WI38 (cell line): ENCODE measurements at regions not wholly inside any gene's neighbourhood (a gene's known extent, or its start where the extent isn't known, plus 50 kb on each side); places are given as distances from the start of the nearest gene placed in this dataset.

Experiments
- H3K4me3 ChIP-seq: 2 replicates; pipeline ENCODE4 v1.5.1; 2011; ENCODE audit warnings: low read depth, mild to moderate bottlenecking, control low read depth, low read length
- CTCF ChIP-seq: IDR thresholded peaks from 2 replicates; pipeline ENCODE4 v1.5.1; 2012; ENCODE audit warnings: low read depth, mild to moderate bottlenecking, control low read depth, low read length

GRCh38 chr1:182292193-182292741 is 99.3 kb downstream of the GLUL start:
- H3K4me3 ChIP-seq: no peak overlapping the region
- no peak for TF ChIP-seq CTCF

DNA sequence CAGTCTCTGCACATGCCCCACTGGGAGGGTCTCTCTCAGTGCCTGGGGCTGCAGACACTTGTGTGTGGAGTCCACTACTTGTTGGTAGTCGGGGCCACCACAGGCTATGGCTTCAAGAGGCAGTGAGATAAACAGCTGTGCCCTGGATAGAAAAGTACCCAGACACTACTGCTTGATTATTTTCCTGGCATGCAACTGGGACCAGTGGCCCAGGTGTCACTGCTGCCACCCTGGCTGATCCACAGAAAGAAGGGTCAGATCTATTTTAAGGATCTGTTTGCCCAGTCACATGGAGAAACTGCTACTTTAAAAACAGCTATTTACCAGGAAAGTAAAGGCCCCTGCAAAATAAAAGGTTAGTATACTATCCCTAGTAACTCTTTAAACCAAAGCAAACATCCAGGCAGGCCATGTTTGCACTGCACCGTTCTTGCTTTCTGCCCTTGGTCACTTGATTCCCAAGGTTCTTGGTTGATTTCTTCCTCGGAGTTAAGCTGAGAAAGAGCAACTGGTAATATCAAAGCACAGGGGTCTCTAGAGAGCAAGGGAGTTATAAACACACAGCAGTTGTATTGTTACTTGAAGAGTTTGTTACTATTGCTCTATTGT is 99.9 kb downstream of the GLUL start:
- no peak for TF ChIP-seq CTCF
- H3K4me3 ChIP-seq: no peak overlapping the region

DNA sequence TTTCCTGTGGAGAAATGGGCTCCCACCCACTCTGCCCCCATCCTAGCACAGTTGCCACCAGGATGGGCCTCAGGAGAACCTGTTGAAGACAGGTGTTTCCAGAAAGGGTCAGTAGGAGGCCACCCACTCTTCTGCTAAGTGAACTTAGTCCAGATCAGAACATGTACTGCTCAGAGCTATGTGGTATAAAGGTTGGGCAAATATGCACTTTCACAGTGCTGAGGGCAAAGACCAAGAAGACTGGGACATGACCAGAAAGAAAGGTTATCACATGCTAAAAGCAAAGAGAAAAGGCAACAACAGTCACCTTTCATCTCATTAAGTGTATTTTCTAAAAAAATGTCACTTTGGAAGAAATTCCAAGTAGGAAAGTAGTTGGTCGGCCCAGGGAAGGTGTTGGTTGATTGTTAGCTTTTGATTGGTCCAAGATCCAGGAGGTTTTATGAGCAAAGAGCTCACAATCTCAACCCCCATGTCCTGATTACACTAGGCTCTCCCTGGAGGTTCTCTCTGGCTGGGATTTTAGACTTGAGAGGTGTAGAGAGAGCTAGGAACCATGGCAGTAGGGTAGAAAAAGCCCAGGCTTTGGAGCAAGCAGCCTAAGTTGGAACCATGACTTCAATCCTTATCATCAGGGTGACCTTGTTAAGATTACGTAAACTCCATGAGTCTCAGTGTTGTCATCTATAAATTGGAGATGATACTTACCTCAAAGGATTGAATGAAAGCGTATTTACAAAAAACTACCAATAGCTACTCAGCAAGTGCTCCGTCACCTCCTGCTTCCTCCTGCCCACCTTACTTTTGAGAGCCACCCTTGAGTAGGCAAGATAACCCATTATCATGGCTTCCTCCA is 102.6 kb downstream of the GLUL start:
- H3K4me3 ChIP-seq: no peak overlapping the region
- no peak for TF ChIP-seq CTCF

- no peak for TF ChIP-seq CTCF
Observed at GRCh38 chr1:182286761-182287160, 104.8 kb downstream of the GLUL start.

GRCh38 chr1:182283746-182284544 is 107.6 kb downstream of the GLUL start:
- TF ChIP-seq CTCF: no peak
- H3K4me3 ChIP-seq: no peak overlapping the region

More at GRCh38 chr1:182286761-182287160, 104.8 kb downstream of the GLUL start:
- no peak overlapping the region for H3K4me3 ChIP-seq

DNA sequence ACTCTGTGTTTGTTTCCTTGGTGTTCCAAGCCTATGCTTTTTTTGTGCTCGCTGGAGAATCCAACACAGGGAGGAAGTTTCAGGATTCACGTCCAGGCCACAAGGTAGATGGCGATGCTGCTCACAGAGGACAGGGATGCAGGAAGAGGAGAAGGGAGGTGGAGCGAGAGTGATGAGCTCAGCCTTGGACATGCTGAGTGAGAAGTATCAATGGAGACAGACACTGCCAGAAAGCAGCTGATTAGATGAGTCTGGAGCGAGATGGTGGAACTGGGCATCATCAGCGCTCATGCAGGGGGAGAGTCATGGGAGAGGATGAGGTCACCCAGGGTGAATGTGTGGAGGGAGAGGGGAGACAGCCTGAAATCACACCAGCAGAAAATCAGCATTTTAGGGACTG is 110.0 kb downstream of the GLUL start:
- TF ChIP-seq CTCF: no peak
- no peak overlapping the region for H3K4me3 ChIP-seq

- no peak for TF ChIP-seq CTCF
- H3K4me3 ChIP-seq: no peak overlapping the region
Observed at GRCh38 chr1:182280504-182280900, 111.1 kb downstream of the GLUL start.
